ENCODE measurements at regions not wholly inside any gene's neighbourhood (a gene's known extent, or its start where the extent isn't known, plus 50 kb on each side); places are given as distances from the start of the nearest gene placed in this dataset.
"Not testable (repeated sequence)": the region's sequence is repeated elsewhere in the genome, so short reads cannot be mapped to it uniquely, and the experiment has no call there.

- in situ Hi-C loops (cut with MboI; ENCODE audit: low sequenced_read_pairs); H3K4me1 ChIP-seq; H3K27me3 ChIP-seq (ENCODE audit: low read depth); H3K9me3 ChIP-seq; H3K36me3 ChIP-seq (replicated peaks); H3K4me3 ChIP-seq; DNase-seq (ENCODE audit: low spot score in 2 of 2): not testable (repeated sequence)
These were observed 152.6 kb downstream of the NPIPB11 start for GRCh38 chr16:29253716-29254590.

GRCh38 chr16:29253066-29253590, 153.4 kb downstream of the NPIPB11 start:
- in situ Hi-C loops (cut with MboI; ENCODE audit: low sequenced_read_pairs); H3K4me3 ChIP-seq: not testable (repeated sequence)

GRCh38 chr16:29252311-29252710, 154.2 kb downstream of the NPIPB11 start:
- H3K4me3 ChIP-seq; H3K9me3 ChIP-seq; H3K4me1 ChIP-seq; DNase-seq (ENCODE audit: low spot score in 2 of 2); H3K27me3 ChIP-seq (ENCODE audit: low read depth); H3K36me3 ChIP-seq (replicated peaks); in situ Hi-C loops (cut with MboI; ENCODE audit: low sequenced_read_pairs): not testable (repeated sequence)

More at GRCh38 chr16:29253066-29253590, 153.4 kb downstream of the NPIPB11 start:
- H3K27me3 ChIP-seq (ENCODE audit: low read depth); DNase-seq (ENCODE audit: low spot score in 2 of 2); H3K36me3 ChIP-seq (replicated peaks); H3K4me1 ChIP-seq; H3K9me3 ChIP-seq: not testable (repeated sequence)

- H3K9me3 ChIP-seq; in situ Hi-C loops (cut with MboI; ENCODE audit: low sequenced_read_pairs); H3K36me3 ChIP-seq (replicated peaks); H3K4me3 ChIP-seq; H3K4me1 ChIP-seq; H3K27me3 ChIP-seq (ENCODE audit: low read depth): not testable (repeated sequence)
- DNase-seq (ENCODE audit: low spot score in 2 of 2), result peak in 1 of 2 experiments; percentile 21
These were observed 154.9 kb downstream of the NPIPB11 start for GRCh38 chr16:29251571-29252011.

- H3K27me3 ChIP-seq (ENCODE audit: low read depth); H3K4me3 ChIP-seq; H3K9me3 ChIP-seq; in situ Hi-C loops (cut with MboI; ENCODE audit: low sequenced_read_pairs); H3K36me3 ChIP-seq (replicated peaks); H3K4me1 ChIP-seq; DNase-seq (ENCODE audit: low spot score in 2 of 2): not testable (repeated sequence)
These were observed 155.5 kb downstream of the NPIPB11 start for GRCh38 chr16:29250923-29251434.

- H3K9me3 ChIP-seq; H3K36me3 ChIP-seq (replicated peaks); in situ Hi-C loops (cut with MboI; ENCODE audit: low sequenced_read_pairs); H3K27me3 ChIP-seq (ENCODE audit: low read depth); H3K4me1 ChIP-seq; DNase-seq (ENCODE audit: low spot score in 2 of 2); H3K4me3 ChIP-seq: not testable (repeated sequence)
These were observed 156.0 kb downstream of the NPIPB11 start for GRCh38 chr16:29250469-29250868.

- H3K4me3 ChIP-seq; DNase-seq (ENCODE audit: low spot score in 2 of 2); H3K4me1 ChIP-seq; H3K36me3 ChIP-seq (replicated peaks); in situ Hi-C loops (cut with MboI; ENCODE audit: low sequenced_read_pairs); H3K27me3 ChIP-seq (ENCODE audit: low read depth); H3K9me3 ChIP-seq: not testable (repeated sequence)
These were observed 157.6 kb downstream of the NPIPB11 start for GRCh38 chr16:29248940-29249318.

- H3K27me3 ChIP-seq (ENCODE audit: low read depth); DNase-seq (ENCODE audit: low spot score in 2 of 2); in situ Hi-C loops (cut with MboI; ENCODE audit: low sequenced_read_pairs); H3K9me3 ChIP-seq; H3K4me3 ChIP-seq; H3K36me3 ChIP-seq (replicated peaks); H3K4me1 ChIP-seq: not testable (repeated sequence)
These were observed 158.1 kb downstream of the NPIPB11 start for GRCh38 chr16:29248306-29248939.

GRCh38 chr16:29246091-29246490, 160.4 kb downstream of the NPIPB11 start:
- H3K36me3 ChIP-seq (replicated peaks); H3K4me3 ChIP-seq; H3K27me3 ChIP-seq (ENCODE audit: low read depth); H3K4me1 ChIP-seq; DNase-seq (ENCODE audit: low spot score in 2 of 2); in situ Hi-C loops (cut with MboI; ENCODE audit: low sequenced_read_pairs); H3K9me3 ChIP-seq: not testable (repeated sequence)

GRCh38 chr16:29237971-29238370, 168.5 kb downstream of the NPIPB11 start:
- no peak overlapping the region for H3K4me3 ChIP-seq
- no peak for DNase-seq (ENCODE audit: low spot score in 2 of 2)
- in situ Hi-C loops (cut with MboI; ENCODE audit: low sequenced_read_pairs), result no loop called here
- H3K27me3 ChIP-seq (ENCODE audit: low read depth), result no peaks in the 10 kb centered on the region
- no peaks in the 10 kb centered on the region for H3K9me3 ChIP-seq
- H3K36me3 ChIP-seq (replicated peaks), result no peaks in the 10 kb centered on the region
- H3K4me1 ChIP-seq, result no peaks in the 10 kb centered on the region

- H3K36me3 ChIP-seq (replicated peaks); H3K4me1 ChIP-seq; H3K4me3 ChIP-seq; in situ Hi-C loops (cut with MboI; ENCODE audit: low sequenced_read_pairs); DNase-seq (ENCODE audit: low spot score in 2 of 2); H3K27me3 ChIP-seq (ENCODE audit: low read depth); H3K9me3 ChIP-seq: not testable (repeated sequence)
These were observed 169.0 kb downstream of the NPIPB11 start for GRCh38 chr16:29237495-29237894.

- H3K36me3 ChIP-seq (replicated peaks); DNase-seq (ENCODE audit: low spot score in 2 of 2); H3K4me1 ChIP-seq; H3K4me3 ChIP-seq; H3K9me3 ChIP-seq; H3K27me3 ChIP-seq (ENCODE audit: low read depth); in situ Hi-C loops (cut with MboI; ENCODE audit: low sequenced_read_pairs): not testable (repeated sequence)
These were observed 169.5 kb downstream of the NPIPB11 start for GRCh38 chr16:29237023-29237422.

GRCh38 chr16:29235836-29236370, 170.6 kb downstream of the NPIPB11 start:
- DNase-seq (ENCODE audit: low spot score in 2 of 2); H3K27me3 ChIP-seq (ENCODE audit: low read depth); H3K9me3 ChIP-seq; in situ Hi-C loops (cut with MboI; ENCODE audit: low sequenced_read_pairs); H3K4me3 ChIP-seq; H3K4me1 ChIP-seq; H3K36me3 ChIP-seq (replicated peaks): not testable (repeated sequence)
